ENCODE measurements at regions not wholly inside any gene's neighbourhood (a gene's known extent, or its start where the extent isn't known, plus 50 kb on each side); places are given as distances from the start of the nearest gene placed in this dataset.

GRCh38 chr2:133674433-133675331 is 106.4 kb upstream of the NCKAP5 start:
- H3K4me3 ChIP-seq (ENCODE audit: low read length), result no peak overlapping the region
- peaks cover 0 to 13% (median 3%) of the 10 kb centered on the region in 11 donors for H3K9me3 Mint-ChIP-seq
- H3K4me1 ChIP-seq (ENCODE audit: control insufficient read depth in 2 of 2, insufficient read depth in 2 of 2, low read length in 2 of 2), result no peaks in the 10 kb centered on the region
- ATAC-seq (no peak), DNase-seq (no peak)
- H3K36me3 Mint-ChIP-seq, result no peaks in the 10 kb centered on the region
- CTCF ChIA-PET, result no interaction called here
- no peak overlapping the region for H3K27ac ChIP-seq (ENCODE audit: low read depth, low read length)
- H3K27me3 Mint-ChIP-seq, result peaks cover 4 to 14% (median 11%) of the 10 kb centered on the region in 5 donors
- no peaks in the 10 kb centered on the region for H3K9me3 ChIP-seq (ENCODE audit: control insufficient read depth in 2 of 3, low read length in 3 of 3)
- intact Hi-C loops (cut with micrococcal nuclease), result no loop called here
- H3K4me3 Mint-ChIP-seq, result no peak overlapping the region
- POLR2A ChIA-PET, result no interaction called here
- H3K36me3 ChIP-seq (ENCODE audit: control insufficient read depth in 2 of 3, insufficient read depth in 3 of 3, low read length in 3 of 3), result no peaks in the 10 kb centered on the region
- H3K27ac Mint-ChIP-seq, result no peak overlapping the region
- no peaks in the 10 kb centered on the region for H3K4me1 Mint-ChIP-seq
- H3K27me3 ChIP-seq (ENCODE audit: control insufficient read depth in 2 of 2, insufficient read depth in 2 of 2, low read length in 2 of 2), result no peaks in the 10 kb centered on the region

GRCh38 chr2:133676392-133677130 is 108.3 kb upstream of the NCKAP5 start:
- Histone ChIP-seq H3K27me3 (ENCODE audit: control insufficient read depth in 2 of 2, insufficient read depth in 2 of 2, low read length in 2 of 2) (no peaks in the 10 kb centered on the region), H3K4me1 (ENCODE audit: control insufficient read depth in 2 of 2, insufficient read depth in 2 of 2, low read length in 2 of 2) (no peaks in the 10 kb centered on the region), H3K36me3 (ENCODE audit: control insufficient read depth in 2 of 3, insufficient read depth in 3 of 3, low read length in 3 of 3) (no peaks in the 10 kb centered on the region), H3K9me3 (ENCODE audit: control insufficient read depth in 2 of 3, low read length in 3 of 3) (no peaks in the 10 kb centered on the region), H3K4me3 (ENCODE audit: low read length) (no peak overlapping the region), H3K27ac (ENCODE audit: low read depth, low read length) (no peak overlapping the region)
- intact Hi-C loops (cut with micrococcal nuclease), result no loop called here
- Mint-ChIP-seq H3K4me1 (no peaks in the 10 kb centered on the region), H3K27ac (no peak overlapping the region), H3K36me3 (no peaks in the 10 kb centered on the region), H3K9me3 (peaks cover 0 to 11% (median 2%) of the 10 kb centered on the region in 11 donors), H3K4me3 (no peak overlapping the region), H3K27me3 (peaks cover 4 to 14% (median 11%) of the 10 kb centered on the region in 5 donors)
- ChIA-PET CTCF (no interaction called here), POLR2A (no interaction called here)
- no peak for ATAC-seq
- no peak for DNase-seq

GRCh38 chr2:133680343-133681049 is 112.2 kb upstream of the NCKAP5 start:
- POLR2A ChIA-PET, result no interaction called here
- Mint-ChIP-seq H3K4me3 (no peak overlapping the region), H3K27me3 (peaks cover 0 to 7% (median 2%) of the 10 kb centered on the region in 5 donors), H3K9me3 (peaks cover 0 to 8% (median 3%) of the 10 kb centered on the region in 11 donors), H3K27ac (no peak overlapping the region), H3K36me3 (no peaks in the 10 kb centered on the region), H3K4me1 (no peaks in the 10 kb centered on the region)
- H3K36me3 ChIP-seq (ENCODE audit: control insufficient read depth in 2 of 3, insufficient read depth in 3 of 3, low read length in 3 of 3), result no peaks in the 10 kb centered on the region
- no peak overlapping the region for H3K27ac ChIP-seq (ENCODE audit: low read depth, low read length)
- H3K4me3 ChIP-seq (ENCODE audit: low read length), result no peak overlapping the region
- no peak for DNase-seq
- H3K9me3 ChIP-seq (ENCODE audit: control insufficient read depth in 2 of 3, low read length in 3 of 3), result no peaks in the 10 kb centered on the region
- intact Hi-C loops (cut with micrococcal nuclease), result no loop called here
- ATAC-seq, result no peak
- CTCF ChIA-PET, result no interaction called here
- no peaks in the 10 kb centered on the region for H3K27me3 ChIP-seq (ENCODE audit: control insufficient read depth in 2 of 2, insufficient read depth in 2 of 2, low read length in 2 of 2)
- no peaks in the 10 kb centered on the region for H3K4me1 ChIP-seq (ENCODE audit: control insufficient read depth in 2 of 2, insufficient read depth in 2 of 2, low read length in 2 of 2)

GRCh38 chr2:133682347-133682746 is 114.1 kb upstream of the NCKAP5 start:
- H3K4me3 ChIP-seq (ENCODE audit: low read length), result no peak overlapping the region
- H3K4me1 ChIP-seq (ENCODE audit: control insufficient read depth in 2 of 2, insufficient read depth in 2 of 2, low read length in 2 of 2), result no peaks in the 10 kb centered on the region
- ATAC-seq, result no peak
- intact Hi-C loops (cut with micrococcal nuclease), result no loop called here
- Mint-ChIP-seq H3K36me3 (no peaks in the 10 kb centered on the region), H3K4me1 (no peaks in the 10 kb centered on the region), H3K27me3 (peaks cover 0 to 3% (median 0%) of the 10 kb centered on the region in 5 donors), H3K9me3 (peaks cover 0 to 8% (median 3%) of the 10 kb centered on the region in 11 donors), H3K4me3 (no peak overlapping the region), H3K27ac (no peak overlapping the region)
- H3K27me3 ChIP-seq (ENCODE audit: control insufficient read depth in 2 of 2, insufficient read depth in 2 of 2, low read length in 2 of 2), result no peaks in the 10 kb centered on the region
- no peak overlapping the region for H3K27ac ChIP-seq (ENCODE audit: low read depth, low read length)
- no peaks in the 10 kb centered on the region for H3K36me3 ChIP-seq (ENCODE audit: control insufficient read depth in 2 of 3, insufficient read depth in 3 of 3, low read length in 3 of 3)
- H3K9me3 ChIP-seq (ENCODE audit: control insufficient read depth in 2 of 3, low read length in 3 of 3), result no peaks in the 10 kb centered on the region
- CTCF ChIA-PET, result no interaction called here
- POLR2A ChIA-PET, result no interaction called here
- DNase-seq, result no peak

- ATAC-seq (no peak), DNase-seq (no peak)
- Mint-ChIP-seq H3K4me1 (no peaks in the 10 kb centered on the region), H3K4me3 (no peak overlapping the region), H3K27ac (no peak overlapping the region), H3K27me3 (peaks cover 0 to 3% (median 0%) of the 10 kb centered on the region in 5 donors), H3K9me3 (peaks cover 0 to 9% (median 2%) of the 10 kb centered on the region in 11 donors), H3K36me3 (no peaks in the 10 kb centered on the region)
- Histone ChIP-seq H3K27ac (ENCODE audit: low read depth, low read length) (no peak overlapping the region), H3K27me3 (ENCODE audit: control insufficient read depth in 2 of 2, insufficient read depth in 2 of 2, low read length in 2 of 2) (no peaks in the 10 kb centered on the region), H3K36me3 (ENCODE audit: control insufficient read depth in 2 of 3, insufficient read depth in 3 of 3, low read length in 3 of 3) (no peaks in the 10 kb centered on the region), H3K4me1 (ENCODE audit: control insufficient read depth in 2 of 2, insufficient read depth in 2 of 2, low read length in 2 of 2) (no peaks in the 10 kb centered on the region), H3K9me3 (ENCODE audit: control insufficient read depth in 2 of 3, low read length in 3 of 3) (no peaks in the 10 kb centered on the region), H3K4me3 (ENCODE audit: low read length) (no peak overlapping the region)
- intact Hi-C loops (cut with micrococcal nuclease), result no loop called here
- ChIA-PET POLR2A (no interaction called here), CTCF (no interaction called here)
These were observed 114.6 kb upstream of the NCKAP5 start for GRCh38 chr2:133682906-133683305.

GRCh38 chr2:133685636-133686215 is 117.5 kb upstream of the NCKAP5 start:
- CTCF ChIA-PET, result interaction anchor here (1.1 kb wide), 1 partner anchor 14 kb away, joined by 3 read pairs; no protein-coding TSS in a partner anchor

More at GRCh38 chr2:133685636-133686215, 117.5 kb upstream of the NCKAP5 start:
- Mint-ChIP-seq H3K9me3 (peaks cover 0 to 11% (median 2%) of the 10 kb centered on the region in 11 donors), H3K36me3 (no peaks in the 10 kb centered on the region), H3K4me3 (no peak overlapping the region), H3K4me1 (no peaks in the 10 kb centered on the region), H3K27me3 (peaks cover 0 to 4% (median 0%) of the 10 kb centered on the region in 5 donors), H3K27ac (no peak overlapping the region)
- intact Hi-C loops (cut with micrococcal nuclease), result no loop called here
- ATAC-seq (no peak), DNase-seq (no peak)
- Histone ChIP-seq H3K27ac (ENCODE audit: low read depth, low read length) (no peak overlapping the region), H3K36me3 (ENCODE audit: control insufficient read depth in 2 of 3, insufficient read depth in 3 of 3, low read length in 3 of 3) (no peaks in the 10 kb centered on the region), H3K4me3 (ENCODE audit: low read length) (no peak overlapping the region), H3K4me1 (ENCODE audit: control insufficient read depth in 2 of 2, insufficient read depth in 2 of 2, low read length in 2 of 2) (no peaks in the 10 kb centered on the region), H3K9me3 (ENCODE audit: control insufficient read depth in 2 of 3, low read length in 3 of 3) (no peaks in the 10 kb centered on the region), H3K27me3 (ENCODE audit: control insufficient read depth in 2 of 2, insufficient read depth in 2 of 2, low read length in 2 of 2) (no peaks in the 10 kb centered on the region)
- POLR2A ChIA-PET, result no interaction called here
